GM19463 (cell line): ENCODE measurements at regions not wholly inside any gene's neighbourhood (a gene's known extent, or its start where the extent isn't known, plus 50 kb on each side); places are given as distances from the start of the nearest gene placed in this dataset.

Experiments used
- ATAC-seq: cut with Tn5 transposase; IDR thresholded peaks from one replicate; pipeline ENCODE4 v1.9.1; 2021; ENCODE audit warnings: mild to moderate bottlenecking, moderate library complexity; ENCODE audit not compliant: unreplicated experiment

GRCh38 chr2:15763822-15764682 lies 172.4 kb downstream of the DDX1 start:
- ATAC-seq, result no peak

- ATAC-seq, result no peak
Observed at GRCh38 chr2:15764683-15765011, 173.0 kb downstream of the DDX1 start.

GRCh38 chr2:15765211-15765610 lies 173.5 kb downstream of the DDX1 start:
- ATAC-seq, result no peak

- no peak for ATAC-seq
Observed at GRCh38 chr2:15765686-15766302, 174.1 kb downstream of the DDX1 start.

- no peak for ATAC-seq
Observed at GRCh38 chr2:15766303-15766861, 174.0 kb upstream of the MYCN start.

- no peak for ATAC-seq
Observed at GRCh38 chr2:15766911-15767597, 173.3 kb upstream of the MYCN start.

GRCh38 chr2:15767679-15768078 lies 172.7 kb upstream of the MYCN start:
- ATAC-seq, result no peak

GRCh38 chr2:15768142-15768541 lies 172.2 kb upstream of the MYCN start:
- ATAC-seq, result no peak

GRCh38 chr2:15768615-15769014 lies 171.7 kb upstream of the MYCN start:
- no peak for ATAC-seq

GRCh38 chr2:15769235-15769634 lies 171.1 kb upstream of the MYCN start:
- ATAC-seq, result no peak

- ATAC-seq, result no peak
Observed at GRCh38 chr2:15769676-15770547, 170.4 kb upstream of the MYCN start.

GRCh38 chr2:15770606-15771005 lies 169.7 kb upstream of the MYCN start:
- ATAC-seq, result no peak

GRCh38 chr2:15771124-15771523 lies 169.2 kb upstream of the MYCN start:
- no peak for ATAC-seq

- no peak for ATAC-seq
Observed at GRCh38 chr2:15772086-15772595, 168.2 kb upstream of the MYCN start.

GRCh38 chr2:15772681-15773080 lies 167.7 kb upstream of the MYCN start:
- no peak for ATAC-seq

- ATAC-seq, result no peak
Observed at GRCh38 chr2:15773204-15773603, 167.1 kb upstream of the MYCN start.

- no peak for ATAC-seq
Observed at GRCh38 chr2:15773846-15774245, 166.5 kb upstream of the MYCN start.

- no peak for ATAC-seq
Observed at GRCh38 chr2:15775753-15776628, 164.4 kb upstream of the MYCN start.

- no peak for ATAC-seq
Observed at GRCh38 chr2:15776629-15776919, 163.8 kb upstream of the MYCN start.
